Lung (tissue), 11 donors: ENCODE measurements at regions not wholly inside any gene's neighbourhood (a gene's known extent, or its start where the extent isn't known, plus 50 kb on each side); places are given as distances from the start of the nearest gene placed in this dataset.

Experiments used
- ATAC-seq: fragments of 200-7000 bp; cut with Tn5 transposase; one replicate; pipeline ENCODE4 v1.9.1; 2020; ENCODE audit warnings: moderate number of reproducible peaks; ENCODE audit not compliant: insufficient read depth, low FRiP score
- DNase-seq, 3 donors: peaks; one replicate each; pipeline ENCODE4 v3.0.0-alpha.2; 2013 to 2017
- H3K27ac ChIP-seq, 2 donors: one replicate each; pipeline ENCODE4 v1.5.1; 2013; ENCODE audit warnings: mild to moderate bottlenecking in 2 of 2, moderate library complexity in 2 of 2, control low read depth in 1 of 2, inconsistent platforms in 1 of 2, low read depth in 1 of 2, low read length in 1 of 2
- H3K27me3 ChIP-seq, 3 donors: one replicate each; pipeline ENCODE4 v1.5.1; 2013; ENCODE audit warnings: low read length in 2 of 3; ENCODE audit not compliant: control insufficient read depth in 3 of 3, insufficient read depth in 3 of 3
- H3K36me3 ChIP-seq, 4 donors: one replicate each; pipeline ENCODE4 v1.5.1; 2013; ENCODE audit warnings: low read length in 4 of 4, mild to moderate bottlenecking in 1 of 4, moderate library complexity in 1 of 4; ENCODE audit not compliant: control insufficient read depth in 4 of 4, insufficient read depth in 4 of 4
- H3K4me1 ChIP-seq, 5 donors: one replicate each; pipeline ENCODE4 v1.5.1; 2013; ENCODE audit warnings: low read length in 5 of 5, mild to moderate bottlenecking in 2 of 5, moderate library complexity in 1 of 5; ENCODE audit not compliant: control insufficient read depth in 5 of 5, insufficient read depth in 5 of 5
- H3K4me3 ChIP-seq: one replicate; pipeline ENCODE4 v1.5.1; 2013; ENCODE audit warnings: mild to moderate bottlenecking, control low read depth, moderate library complexity
- H3K9ac ChIP-seq, 2 donors: one replicate each; pipeline ENCODE4 v1.5.1; 2013; ENCODE audit warnings: low read length in 2 of 2, control low read depth in 1 of 2; ENCODE audit not compliant: insufficient read depth in 1 of 2
- H3K9me3 ChIP-seq, 4 donors: one replicate each; pipeline ENCODE4 v1.5.1; 2013; ENCODE audit warnings: low read length in 3 of 4, mild to moderate bottlenecking in 1 of 4, moderate library complexity in 1 of 4; ENCODE audit not compliant: control insufficient read depth in 4 of 4, insufficient read depth in 3 of 4
- CTCF ChIP-seq: IDR thresholded peaks from 2 replicates; pipeline ENCODE4 v1.5.1; 2012; ENCODE audit warnings: mild to moderate bottlenecking; ENCODE audit errors: control extremely low read depth, extremely low read depth
- WGBS, 2 donors: extraction: QIAGEN DNeasy Blood & Tissue Kit; methylation state at CpG; one replicate each; pipeline ENCODE4 v1.1.7; 2013; 5-methylcytosine and 5-hydroxymethylcytosine counted together
- donor health status: control.
- donor health status: control.
- donor health status: Bipolar disorder and iron deficiency.
- donor health status: healthy.
- donor health status: DM: yes; HTN: yes; CAD: no.

DNA sequence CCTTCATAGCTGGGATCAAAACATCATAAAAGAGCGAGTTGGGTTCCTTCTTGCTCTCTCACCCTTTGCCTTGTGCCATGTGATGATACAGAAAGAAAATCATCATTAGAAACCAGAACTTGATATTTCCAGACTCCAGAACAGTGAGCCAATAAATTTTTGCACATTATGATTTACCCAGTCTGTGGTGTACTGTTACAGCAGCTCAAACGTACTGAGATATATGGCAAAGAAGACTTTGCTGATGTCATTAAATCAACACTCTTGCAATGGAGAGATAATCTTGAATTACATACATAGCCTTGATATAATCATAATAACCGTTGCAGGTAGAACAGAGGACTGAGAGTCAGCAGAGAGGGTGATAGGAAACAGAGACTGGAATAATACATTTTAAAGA lies 1271.6 kb downstream of the CDH12 start:
- H3K4me1 ChIP-seq, result no peaks in the 10 kb centered on the region
- no peak for DNase-seq
- WGBS, 2 donors, result 75 to 93% methylated on average over 3 of the region's 3 CpGs

GRCh38 chr5:21574961-21575360 lies 1278.2 kb downstream of the CDH12 start:
- no peak overlapping the region for H3K27ac ChIP-seq
- H3K9me3 ChIP-seq, result no peaks in the 10 kb centered on the region
- no peak overlapping the region for H3K4me3 ChIP-seq
- 82 to 90% methylated on average over 4 of the region's 4 CpGs for WGBS, 2 donors
- H3K36me3 ChIP-seq, result peaks cover 0 to 1% (median 0%) of the 10 kb centered on the region in 4 donors
- DNase-seq (no peak), ATAC-seq (no peak)
- TF ChIP-seq CTCF, result no peak
- no peak overlapping the region for H3K9ac ChIP-seq
- H3K4me1 ChIP-seq, result no peaks in the 10 kb centered on the region
- no peaks in the 10 kb centered on the region for H3K27me3 ChIP-seq

More for the DNA sequence above, 1271.6 kb downstream of the CDH12 start:
- TF ChIP-seq CTCF, result no peak
- no peak overlapping the region for H3K4me3 ChIP-seq
- peaks cover 0 to 2% (median 0%) of the 10 kb centered on the region in 4 donors for H3K9me3 ChIP-seq
- peaks cover 0 to 1% (median 0%) of the 10 kb centered on the region in 4 donors for H3K36me3 ChIP-seq
- H3K9ac ChIP-seq, result no peak overlapping the region
- no peak overlapping the region for H3K27ac ChIP-seq
- no peak for ATAC-seq
- no peaks in the 10 kb centered on the region for H3K27me3 ChIP-seq

GRCh38 chr5:21574438-21574837 lies 1278.7 kb downstream of the CDH12 start:
- H3K4me3 ChIP-seq, result no peak overlapping the region
- no peaks in the 10 kb centered on the region for H3K27me3 ChIP-seq
- ATAC-seq (no peak), DNase-seq (peak in 2 of 3 donors; percentile 44 to 59)
- no peak overlapping the region for H3K9ac ChIP-seq
- no peak overlapping the region for H3K27ac ChIP-seq
- H3K36me3 ChIP-seq, result peaks cover 0 to 1% (median 0%) of the 10 kb centered on the region in 4 donors
- TF ChIP-seq CTCF, result no peak
- H3K9me3 ChIP-seq, result no peaks in the 10 kb centered on the region
- H3K4me1 ChIP-seq, result no peaks in the 10 kb centered on the region
- WGBS, 2 donors, result 52 to 72% methylated on average over 4 of the region's 4 CpGs
